GM18861 (cell line): ENCODE measurements at regions not wholly inside any gene's neighbourhood (a gene's known extent, or its start where the extent isn't known, plus 50 kb on each side); places are given as distances from the start of the nearest gene placed in this dataset.

Experiments
- ATAC-seq: cut with Tn5 transposase; IDR thresholded peaks from one replicate; pipeline ENCODE4 v1.9.1; 2021; ENCODE audit not compliant: unreplicated experiment

- ATAC-seq = no peak
Measured at GRCh38 chr18:78390348-78390951, 589.2 kb upstream of the SALL3 start.

- ATAC-seq = no peak
Measured at GRCh38 chr18:78390952-78391348, 588.7 kb upstream of the SALL3 start.

DNA sequence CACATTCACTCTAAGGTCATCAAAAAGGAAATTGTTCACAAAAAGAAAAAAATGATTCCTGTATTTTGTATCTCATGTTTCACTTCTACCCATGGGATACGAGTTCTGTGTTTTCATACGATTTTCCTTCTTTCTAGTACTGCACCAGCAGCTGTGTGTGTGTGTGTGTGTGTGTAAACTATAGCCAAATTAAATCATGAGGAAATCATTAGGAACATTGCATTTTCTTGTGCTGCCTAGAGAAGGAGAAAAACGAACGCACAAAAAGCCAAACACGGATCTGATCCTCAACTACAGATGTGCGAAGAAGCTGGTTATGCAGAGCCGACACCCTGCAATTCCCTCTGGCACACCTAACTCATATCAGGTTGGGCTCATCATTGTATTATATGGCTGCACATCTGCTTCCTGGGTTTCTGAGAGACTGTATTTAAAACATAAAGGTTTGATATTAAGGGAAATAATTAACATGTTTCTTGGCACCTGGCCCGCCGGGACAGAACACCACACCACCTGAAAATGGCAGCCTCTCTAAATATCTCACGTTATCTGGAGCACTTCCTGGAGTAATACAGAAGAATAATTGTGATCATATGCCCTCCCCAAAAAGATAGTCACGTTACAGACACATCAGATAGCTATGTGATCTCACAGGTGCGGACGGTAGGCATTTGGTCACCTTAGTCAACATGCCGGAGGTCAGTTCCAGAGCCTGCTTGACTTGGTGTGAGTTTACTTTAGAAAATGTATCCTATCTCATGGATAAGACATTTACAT lies 586.3 kb upstream of the SALL3 start:
- no peak for ATAC-seq

- no peak for ATAC-seq
Measured at GRCh38 chr18:78396077-78396476, 583.5 kb upstream of the SALL3 start.

GRCh38 chr18:78396756-78397155 lies 582.9 kb upstream of the SALL3 start:
- ATAC-seq = no peak

GRCh38 chr18:78399992-78400503 lies 579.6 kb upstream of the SALL3 start:
- ATAC-seq = no peak

DNA sequence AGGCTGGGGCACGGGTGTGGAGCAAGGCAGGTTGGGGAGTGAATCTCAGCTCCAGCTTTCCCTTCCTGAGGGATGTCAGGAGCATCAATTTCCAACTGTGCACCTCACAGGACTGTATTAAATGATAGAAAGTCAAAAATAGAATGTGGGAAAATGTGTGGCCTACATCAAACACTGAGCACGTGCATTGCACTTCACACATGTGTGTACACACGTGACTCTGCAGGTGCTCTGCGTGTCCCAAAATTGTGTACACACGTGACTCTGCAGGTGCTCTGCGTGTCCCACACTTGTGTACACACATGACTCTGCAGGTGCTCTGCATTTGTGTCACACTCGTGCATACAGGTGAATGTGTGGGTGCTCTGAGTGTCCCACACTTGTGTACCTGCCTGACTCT lies 577.2 kb upstream of the SALL3 start:
- no peak for ATAC-seq

- ATAC-seq = no peak
Measured at GRCh38 chr18:78402966-78403365, 576.7 kb upstream of the SALL3 start.

DNA sequence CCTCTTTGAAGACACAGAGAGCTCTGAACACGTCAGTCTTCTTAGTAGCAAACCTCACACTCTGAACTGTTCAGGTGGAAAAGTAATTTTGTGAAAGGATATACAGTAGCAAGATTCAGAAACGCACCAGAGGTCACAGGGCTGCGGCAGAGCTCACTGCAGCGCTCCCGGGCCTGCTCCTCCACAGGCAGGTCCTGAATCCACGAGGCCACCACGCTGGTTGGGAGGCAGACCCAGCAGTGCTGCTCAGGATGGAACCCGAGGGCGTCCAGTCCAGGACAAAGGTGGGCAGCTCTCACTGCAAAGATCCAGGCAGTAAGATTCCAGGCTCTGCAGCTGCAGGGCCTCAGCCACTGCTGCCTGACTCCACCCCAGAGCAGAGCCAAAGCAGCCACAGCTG lies 576.2 kb upstream of the SALL3 start:
- no peak for ATAC-seq

DNA sequence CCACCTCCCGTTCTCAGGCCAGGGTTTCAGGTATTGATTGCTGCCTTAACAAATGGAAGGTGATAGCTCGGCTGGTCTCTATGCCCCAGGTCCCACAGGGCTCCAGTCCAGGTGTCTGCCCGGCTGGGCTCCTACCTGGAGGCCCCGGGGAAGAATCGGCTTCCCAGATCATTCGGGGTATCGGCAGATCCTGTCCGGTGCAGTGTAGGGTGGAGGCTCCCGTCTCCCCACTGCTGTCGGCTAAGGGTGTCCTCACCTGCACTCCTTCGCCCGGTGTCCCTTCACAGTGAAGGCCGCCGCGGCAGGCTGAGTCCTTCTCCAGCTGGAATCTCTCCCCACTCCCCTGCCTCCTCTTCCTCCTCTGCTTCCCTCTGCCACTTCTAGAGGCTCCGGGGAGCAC lies 573.9 kb upstream of the SALL3 start:
- no peak for ATAC-seq

DNA sequence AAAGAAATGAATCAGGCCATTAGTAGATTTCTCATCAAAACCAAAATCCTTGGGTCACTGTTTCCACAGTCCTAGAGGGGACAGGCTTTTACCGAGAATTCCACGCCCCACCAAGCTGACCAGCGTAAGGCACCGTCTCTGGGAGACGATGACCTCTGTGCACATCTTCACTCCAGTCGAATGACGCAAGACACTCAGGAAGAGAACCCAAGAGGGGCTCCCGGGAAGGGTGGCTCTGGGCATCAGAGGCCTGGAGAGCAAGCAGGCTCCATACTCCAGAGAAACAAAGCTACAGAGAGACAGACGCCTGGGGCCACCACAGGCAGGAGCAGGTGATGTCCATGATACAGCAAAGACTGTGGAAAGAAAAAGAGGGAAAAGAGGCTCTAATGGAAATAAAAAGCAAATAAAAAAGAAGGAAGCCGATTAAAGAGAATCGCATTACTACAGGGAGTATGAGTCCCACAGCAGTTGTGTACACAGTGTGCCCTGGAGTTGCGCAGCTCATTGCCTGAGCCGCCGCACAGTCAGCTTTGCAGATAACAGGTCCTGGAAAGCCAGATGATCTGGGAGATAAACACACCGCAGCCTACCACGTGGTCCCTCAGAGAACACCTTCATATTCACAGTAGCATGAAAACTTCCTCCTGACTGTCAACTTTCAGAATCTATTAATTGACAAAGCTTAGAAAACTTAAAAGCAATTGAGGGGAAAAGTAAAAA lies 572.7 kb upstream of the SALL3 start:
- no peak for ATAC-seq

DNA sequence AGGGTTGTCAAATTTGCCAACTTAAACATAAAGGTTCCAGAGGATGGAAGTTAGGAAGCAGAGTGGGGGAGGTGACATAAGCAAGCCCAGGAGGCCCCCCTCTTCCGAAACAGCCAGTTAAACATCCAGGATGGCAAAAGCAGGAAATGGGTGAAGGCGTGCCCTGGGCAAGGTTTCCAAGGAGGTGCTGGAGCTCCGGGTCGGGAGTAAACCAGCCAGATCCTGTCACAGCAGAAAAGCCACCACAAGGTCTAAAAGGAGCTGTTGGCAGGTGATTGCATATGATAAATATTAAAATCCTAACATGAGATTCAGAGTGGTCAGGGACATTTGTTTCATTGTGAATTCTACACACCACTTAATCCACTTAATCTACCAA lies 572.2 kb upstream of the SALL3 start:
- no peak for ATAC-seq

- ATAC-seq = no peak
Measured at GRCh38 chr18:78408623-78409022, 571.0 kb upstream of the SALL3 start.

GRCh38 chr18:78410094-78410786 lies 569.4 kb upstream of the SALL3 start:
- no peak for ATAC-seq

DNA sequence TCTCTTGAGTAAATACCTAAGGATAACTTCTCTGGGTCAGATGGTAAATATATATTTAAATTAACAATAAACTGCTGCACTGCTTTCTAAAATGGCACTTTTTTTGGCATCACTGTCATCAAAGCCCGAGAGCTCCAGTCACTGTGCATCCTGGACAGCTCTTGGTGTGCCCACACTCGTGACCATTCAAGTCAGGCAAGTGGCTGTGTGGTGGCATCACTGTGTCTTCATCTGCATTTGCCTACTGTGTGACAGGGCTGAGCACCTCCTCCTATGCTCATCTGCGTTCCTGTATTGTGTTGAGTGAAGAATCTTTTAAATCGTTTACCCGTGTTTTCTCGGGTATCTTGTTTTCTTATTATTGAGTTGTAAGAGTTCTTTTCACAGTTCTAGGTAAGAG lies 568.1 kb upstream of the SALL3 start:
- no peak for ATAC-seq

DNA sequence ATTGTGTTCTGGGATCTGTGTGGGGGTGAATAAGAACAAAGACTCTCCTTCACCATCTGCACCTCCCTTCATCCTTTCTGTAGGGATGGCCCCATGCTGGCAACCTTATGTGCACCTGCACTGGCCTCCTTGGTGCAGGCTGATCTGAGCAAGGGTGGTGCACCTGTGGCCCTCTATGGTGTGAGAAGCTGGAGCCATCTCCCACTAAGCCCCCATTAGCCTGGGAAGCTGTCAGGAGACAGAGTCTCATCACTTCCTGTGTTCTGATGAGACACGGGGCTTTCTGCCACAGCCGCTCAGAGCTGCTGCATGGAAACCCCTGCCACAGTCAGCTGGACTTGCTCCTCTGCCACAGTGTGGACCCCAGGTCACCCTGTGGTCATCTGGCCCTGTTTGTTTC lies 565.3 kb upstream of the SALL3 start:
- no peak for ATAC-seq

GRCh38 chr18:78416853-78417252 lies 562.8 kb upstream of the SALL3 start:
- ATAC-seq = no peak

- no peak for ATAC-seq
Measured at GRCh38 chr18:78418379-78418778, 561.2 kb upstream of the SALL3 start.

DNA sequence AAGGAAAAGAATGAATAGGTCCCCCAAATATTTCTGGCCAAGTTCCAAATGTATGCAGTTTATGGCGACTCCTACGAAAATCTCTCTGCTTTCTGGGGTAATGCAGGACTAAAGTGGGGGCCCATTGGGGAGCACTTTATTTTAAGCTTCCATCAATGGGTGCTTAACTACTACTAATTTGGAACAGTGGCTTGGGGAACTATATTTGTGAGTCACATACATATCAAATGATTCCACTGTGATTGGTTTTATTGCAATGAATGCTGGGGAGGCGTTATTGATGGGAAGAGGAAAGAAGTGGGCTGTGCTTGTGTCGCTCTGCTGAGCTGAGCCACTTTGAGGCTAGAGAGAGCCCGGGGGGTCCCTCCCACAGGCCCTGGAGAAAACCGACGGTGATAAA lies 560.4 kb upstream of the SALL3 start:
- no peak for ATAC-seq

DNA sequence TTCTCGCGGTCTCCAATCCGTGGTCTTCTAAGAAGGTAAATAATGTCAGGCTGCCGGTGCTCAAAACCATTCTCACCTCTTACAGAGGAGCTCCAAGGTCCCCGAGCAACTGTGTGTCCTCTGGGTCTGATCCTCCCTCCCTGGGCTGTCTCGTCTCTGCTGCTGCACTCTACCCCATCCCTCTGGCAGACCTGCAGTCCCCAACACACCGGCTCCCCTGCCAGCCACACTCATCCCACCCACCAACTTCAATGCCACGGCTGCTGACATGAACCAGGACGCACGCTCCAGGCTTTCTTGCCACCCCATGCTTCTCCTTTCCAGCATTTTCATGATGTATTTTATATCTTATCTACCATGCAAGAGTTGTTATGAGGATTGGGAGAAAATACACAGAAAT lies 559.5 kb upstream of the SALL3 start:
- no peak for ATAC-seq

DNA sequence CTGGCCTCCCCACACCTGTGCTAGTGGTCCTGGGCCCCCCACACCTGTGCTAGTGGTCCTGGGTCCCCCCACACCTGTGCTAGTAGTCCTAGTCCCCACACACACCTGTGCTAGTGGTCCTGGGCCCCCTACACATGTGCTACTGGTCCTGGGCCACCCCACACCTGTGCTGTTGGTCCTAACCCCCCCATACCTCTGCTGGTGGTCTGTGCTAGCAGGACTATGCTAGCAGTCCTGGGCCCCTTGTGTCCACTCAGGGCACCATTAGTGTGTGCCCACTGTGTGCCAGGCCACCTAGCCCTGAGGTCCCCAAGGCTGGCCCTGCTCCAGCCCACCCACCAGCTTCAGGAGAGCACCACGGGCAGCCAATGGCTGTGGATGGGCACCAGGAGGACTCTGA lies 558.2 kb upstream of the SALL3 start:
- no peak for ATAC-seq

DNA sequence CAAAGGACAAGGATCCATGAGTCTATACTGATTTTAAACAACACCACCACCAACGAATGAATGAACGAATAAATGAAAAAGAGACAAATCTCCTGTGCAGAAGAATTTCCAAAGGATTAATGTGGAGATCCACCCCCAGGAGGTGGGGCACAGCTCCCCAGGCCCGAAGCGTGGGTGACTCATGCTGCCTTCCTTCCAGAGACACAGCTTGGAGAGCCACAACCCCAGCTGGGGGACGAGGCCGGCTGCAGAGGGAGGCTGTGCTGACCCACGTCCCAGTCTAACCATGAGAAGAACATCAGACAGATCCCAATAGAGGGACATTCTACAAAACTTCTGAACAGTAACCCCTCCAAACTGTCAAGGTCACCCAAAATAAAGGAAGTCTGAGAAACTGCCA lies 557.3 kb upstream of the SALL3 start:
- ATAC-seq = no peak
